IgD-negative memory B cell (primary cell): ENCODE measurements at regions not wholly inside any gene's neighbourhood (a gene's known extent, or its start where the extent isn't known, plus 50 kb on each side); places are given as distances from the start of the nearest gene placed in this dataset.
A peak's percentile ranks its signal among the peaks of the same experiment; 100 is the strongest.

Experiments used
- H3K27ac Mint-ChIP-seq, 3 donors: one replicate each; pipeline ENCODE4 v1.8.0; 2020 to 2022; ENCODE audit warnings: mild to moderate bottlenecking in 3 of 3, mixed read lengths in 3 of 3, moderate library complexity in 1 of 3
- H3K27me3 Mint-ChIP-seq: one replicate; pipeline ENCODE4 v1.8.0; 2021; ENCODE audit warnings: mixed read lengths
- H3K36me3 Mint-ChIP-seq: one replicate; pipeline ENCODE4 v1.8.0; 2020; ENCODE audit warnings: mild to moderate bottlenecking, mixed read lengths
- H3K4me1 Mint-ChIP-seq, 3 donors: one replicate each; pipeline ENCODE4 v1.8.0; 2020 to 2022; ENCODE audit warnings: mixed read lengths in 3 of 3, mild to moderate bottlenecking in 1 of 3
- H3K4me3 Mint-ChIP-seq, 4 donors: one replicate each; pipeline ENCODE4 v1.8.0; 2020 to 2022; ENCODE audit warnings: mild to moderate bottlenecking in 4 of 4, mixed read lengths in 4 of 4, moderate library complexity in 3 of 4
- H3K9me3 Mint-ChIP-seq, 3 donors: one replicate each; pipeline ENCODE4 v1.8.0; 2020 to 2021; ENCODE audit warnings: mixed read lengths in 3 of 3, mild to moderate bottlenecking in 1 of 3

DNA sequence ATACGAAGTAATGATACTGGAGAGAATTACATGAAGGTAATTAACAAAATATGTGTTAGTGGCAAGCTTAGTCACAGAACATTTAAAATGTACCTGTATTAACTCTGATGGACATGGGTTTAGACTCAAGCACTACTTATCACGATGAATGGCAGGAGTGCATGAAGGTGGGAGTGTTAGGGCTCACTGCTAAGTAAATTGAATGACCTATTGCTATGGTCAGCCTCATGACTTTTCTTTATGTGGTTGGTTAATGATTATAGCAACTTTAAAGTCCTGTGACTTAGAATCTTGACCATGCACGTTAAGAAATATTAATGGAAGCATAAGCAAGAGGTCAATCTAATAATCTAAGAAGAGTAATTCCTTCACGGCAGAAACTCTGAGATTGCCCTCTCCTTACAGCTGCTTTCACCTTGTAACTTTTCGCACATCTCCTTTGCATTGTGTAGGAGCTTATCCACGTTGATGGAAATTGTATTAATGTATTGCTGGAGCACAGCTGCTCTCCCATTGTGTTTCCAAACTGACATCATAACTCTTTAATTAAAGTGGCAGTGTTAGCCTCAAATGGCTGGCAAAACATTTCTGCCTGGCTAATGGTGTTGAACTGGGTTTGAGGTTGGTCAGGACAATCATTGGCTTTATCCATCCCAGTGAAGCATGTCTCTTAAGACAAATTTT is 114.5 kb downstream of the RXFP2 start:
- H3K4me1 Mint-ChIP-seq: peaks cover 0 to 2% (median 0%) of the 10 kb centered on the region in 3 donors
- peaks cover 4% of the 10 kb centered on the region for H3K27me3 Mint-ChIP-seq
- no peaks in the 10 kb centered on the region for H3K36me3 Mint-ChIP-seq
- no peaks in the 10 kb centered on the region for H3K9me3 Mint-ChIP-seq
- no peak overlapping the region for H3K27ac Mint-ChIP-seq
- H3K4me3 Mint-ChIP-seq: no peak overlapping the region

- Mint-ChIP-seq H3K27ac (peak overlapping the region in 1 of 3 donors; percentile 69), H3K9me3 (no peaks in the 10 kb centered on the region), H3K27me3 (peaks cover 2% of the 10 kb centered on the region), H3K4me3 (no peak overlapping the region), H3K36me3 (peaks cover 3% of the 10 kb centered on the region), H3K4me1 (peaks cover 4 to 22% (median 6%) of the 10 kb centered on the region in 3 donors)
Observed at GRCh38 chr13:31859571-31859970, 120.2 kb downstream of the RXFP2 start.

DNA sequence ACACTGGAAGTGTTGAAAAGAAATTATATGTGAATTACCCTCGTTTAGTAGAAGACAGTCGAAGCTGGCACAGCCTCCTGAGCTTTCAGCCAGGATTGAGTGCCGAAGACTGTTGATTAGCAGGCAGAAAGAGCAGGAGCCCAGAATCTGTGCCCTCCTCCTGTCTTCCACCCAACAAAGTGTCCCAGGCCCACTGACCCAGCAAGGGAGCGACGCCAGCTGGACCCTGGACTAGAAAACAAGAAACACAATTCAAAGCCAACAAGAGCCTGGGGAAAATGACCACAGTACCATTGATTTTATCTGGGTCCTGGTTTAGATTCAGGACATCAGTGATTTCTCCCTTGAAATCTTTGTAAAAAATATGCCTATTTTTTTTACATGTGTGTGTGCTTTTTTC is 120.7 kb downstream of the RXFP2 start:
- Mint-ChIP-seq H3K4me3 (no peak overlapping the region), H3K9me3 (no peaks in the 10 kb centered on the region), H3K27me3 (peaks cover 2% of the 10 kb centered on the region), H3K27ac (peak overlapping the region in 1 of 3 donors; percentile 69), H3K36me3 (peaks cover 3% of the 10 kb centered on the region), H3K4me1 (peaks cover 4 to 22% (median 6%) of the 10 kb centered on the region in 3 donors)

- Mint-ChIP-seq H3K9me3 (no peaks in the 10 kb centered on the region), H3K27ac (no peak overlapping the region), H3K4me1 (peaks cover 2 to 22% (median 8%) of the 10 kb centered on the region in 3 donors), H3K27me3 (no peaks in the 10 kb centered on the region), H3K4me3 (peak overlapping the region in 1 of 4 donors; percentile 47), H3K36me3 (peaks cover 3% of the 10 kb centered on the region)
Observed at GRCh38 chr13:31862828-31863227, 123.5 kb downstream of the RXFP2 start.

DNA sequence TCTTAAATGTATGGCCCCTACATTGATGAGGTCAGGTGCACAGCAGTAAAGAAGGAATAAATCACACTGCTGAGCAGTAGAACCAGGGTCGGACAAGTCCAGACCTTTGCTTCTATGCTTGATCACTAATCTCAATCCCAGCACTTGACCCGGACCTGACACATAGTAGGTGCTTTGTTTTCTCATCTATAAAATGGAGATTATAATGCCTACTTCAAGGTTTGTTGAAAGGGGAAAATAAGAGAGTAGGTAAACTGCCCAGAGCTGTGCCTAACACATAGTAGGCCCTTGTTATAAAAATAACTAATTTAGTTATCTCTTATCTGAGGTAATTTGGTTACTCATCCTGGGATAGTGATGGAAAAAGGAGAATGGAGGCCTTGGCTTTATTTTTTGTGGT is 125.0 kb downstream of the RXFP2 start:
- Mint-ChIP-seq H3K27me3 (no peaks in the 10 kb centered on the region), H3K4me1 (peaks cover 2 to 18% (median 8%) of the 10 kb centered on the region in 3 donors), H3K4me3 (no peak overlapping the region), H3K36me3 (peaks cover 3% of the 10 kb centered on the region), H3K27ac (no peak overlapping the region), H3K9me3 (no peaks in the 10 kb centered on the region)

DNA sequence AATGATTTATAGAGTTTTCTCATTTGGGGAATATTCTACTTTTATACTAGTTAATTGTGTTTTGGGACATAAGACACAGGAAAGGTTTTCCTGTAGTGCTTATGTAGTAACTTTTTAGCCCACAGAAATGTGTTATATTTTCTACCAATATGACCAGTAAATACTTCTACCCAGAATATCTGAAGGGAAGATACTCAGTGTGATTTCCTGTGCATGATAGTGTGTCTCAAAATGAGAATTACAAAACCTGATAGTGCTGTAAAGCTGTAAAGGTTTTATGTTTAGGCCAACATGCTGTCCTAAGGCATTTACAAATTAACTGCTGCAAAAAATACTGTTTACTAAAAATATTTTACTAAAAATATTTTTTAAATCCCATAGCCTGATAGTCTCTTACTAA is 126.8 kb downstream of the RXFP2 start:
- no peaks in the 10 kb centered on the region for H3K9me3 Mint-ChIP-seq
- no peak overlapping the region for H3K27ac Mint-ChIP-seq
- H3K36me3 Mint-ChIP-seq: peaks cover 3% of the 10 kb centered on the region
- H3K27me3 Mint-ChIP-seq: peaks cover 3% of the 10 kb centered on the region
- H3K4me1 Mint-ChIP-seq: peaks cover 2 to 14% (median 8%) of the 10 kb centered on the region in 3 donors
- H3K4me3 Mint-ChIP-seq: no peak overlapping the region

GRCh38 chr13:31867709-31868108 is 128.4 kb downstream of the RXFP2 start:
- peaks cover 3% of the 10 kb centered on the region for H3K27me3 Mint-ChIP-seq
- no peaks in the 10 kb centered on the region for H3K9me3 Mint-ChIP-seq
- H3K4me1 Mint-ChIP-seq: peaks cover 0 to 8% (median 5%) of the 10 kb centered on the region in 3 donors
- H3K4me3 Mint-ChIP-seq: no peak overlapping the region
- no peak overlapping the region for H3K27ac Mint-ChIP-seq
- peaks cover 2% of the 10 kb centered on the region for H3K36me3 Mint-ChIP-seq

- Mint-ChIP-seq H3K36me3 (no peaks in the 10 kb centered on the region), H3K4me3 (no peak overlapping the region), H3K4me1 (peaks cover 0 to 2% (median 0%) of the 10 kb centered on the region in 3 donors), H3K27me3 (peaks cover 3% of the 10 kb centered on the region), H3K27ac (no peak overlapping the region), H3K9me3 (no peaks in the 10 kb centered on the region)
Observed at GRCh38 chr13:31869582-31869981, 130.3 kb downstream of the RXFP2 start.

DNA sequence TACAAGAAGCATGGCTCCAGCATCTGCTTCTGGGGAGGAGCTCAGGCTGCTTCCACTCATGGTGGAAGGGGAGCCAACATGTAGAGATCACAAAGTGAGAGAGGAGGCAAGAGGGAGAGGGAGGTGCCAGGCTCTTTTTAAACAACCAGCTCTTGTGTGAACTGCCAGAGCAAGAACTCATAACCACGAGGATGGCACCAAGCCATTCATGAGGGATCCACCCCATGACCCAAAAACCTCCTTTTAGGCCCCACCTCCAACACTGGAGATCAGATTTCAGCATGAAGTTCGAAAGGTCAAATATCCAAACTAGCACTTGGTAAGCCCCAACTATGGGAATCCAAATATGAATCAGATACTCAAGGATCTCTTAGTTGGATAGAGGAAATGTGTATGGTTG is 131.2 kb downstream of the RXFP2 start:
- peaks cover 3% of the 10 kb centered on the region for H3K27me3 Mint-ChIP-seq
- no peak overlapping the region for H3K27ac Mint-ChIP-seq
- no peaks in the 10 kb centered on the region for H3K36me3 Mint-ChIP-seq

GRCh38 chr13:31873145-31873544 is 133.8 kb downstream of the RXFP2 start:
- Mint-ChIP-seq H3K4me3 (no peak overlapping the region), H3K36me3 (no peaks in the 10 kb centered on the region), H3K27ac (no peak overlapping the region), H3K9me3 (no peaks in the 10 kb centered on the region), H3K4me1 (no peaks in the 10 kb centered on the region), H3K27me3 (peaks cover 3% of the 10 kb centered on the region)

More for the DNA sequence above, 131.2 kb downstream of the RXFP2 start:
- Mint-ChIP-seq H3K9me3 (no peaks in the 10 kb centered on the region), H3K4me1 (peaks cover 0 to 2% (median 0%) of the 10 kb centered on the region in 3 donors), H3K4me3 (no peak overlapping the region)

DNA sequence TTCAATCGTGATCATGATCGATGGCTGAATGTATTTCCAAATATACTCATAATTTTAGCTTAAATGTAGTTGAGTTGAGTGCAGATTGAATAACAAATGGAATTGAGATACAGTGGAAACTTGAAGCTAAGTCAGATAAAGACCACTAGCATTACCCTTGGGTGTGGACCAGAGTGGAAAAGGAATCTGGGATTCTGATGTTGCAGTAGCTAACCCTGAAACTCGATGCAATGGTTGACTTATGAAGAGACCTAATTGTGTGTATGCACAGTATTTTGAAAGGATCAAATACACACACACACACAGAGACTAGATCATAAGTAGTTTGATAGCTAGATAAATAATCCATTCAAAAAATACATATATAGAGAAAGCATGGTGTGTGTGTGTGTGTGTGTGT is 135.8 kb downstream of the RXFP2 start:
- no peaks in the 10 kb centered on the region for H3K9me3 Mint-ChIP-seq
- H3K4me3 Mint-ChIP-seq: no peak overlapping the region
- H3K27ac Mint-ChIP-seq: no peak overlapping the region
- no peaks in the 10 kb centered on the region for H3K36me3 Mint-ChIP-seq
- peaks cover 0 to 2% (median 0%) of the 10 kb centered on the region in 3 donors for H3K4me1 Mint-ChIP-seq
- H3K27me3 Mint-ChIP-seq: peaks cover 1% of the 10 kb centered on the region

DNA sequence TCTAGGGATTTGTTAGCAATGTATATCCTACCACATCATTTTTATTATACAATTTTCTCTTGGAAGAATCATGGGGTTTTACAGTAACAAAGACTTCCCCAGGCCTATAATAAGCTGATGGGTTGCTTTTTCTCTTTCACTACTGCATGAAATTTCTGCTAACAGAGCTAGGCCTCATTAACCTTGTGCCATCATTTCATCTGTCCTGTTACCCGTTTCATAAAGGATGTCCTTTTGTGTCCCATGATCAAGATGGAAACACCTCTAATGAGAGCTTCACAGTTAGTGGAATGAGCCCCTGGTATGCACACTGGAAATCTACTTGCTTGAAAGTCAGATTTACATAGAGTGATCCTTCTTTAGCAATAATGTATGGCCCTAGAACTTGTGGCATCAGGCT is 138.7 kb downstream of the RXFP2 start:
- Mint-ChIP-seq H3K4me3 (no peak overlapping the region), H3K9me3 (no peaks in the 10 kb centered on the region), H3K27ac (no peak overlapping the region), H3K4me1 (peaks cover 0 to 2% (median 0%) of the 10 kb centered on the region in 3 donors), H3K27me3 (peaks cover 2% of the 10 kb centered on the region), H3K36me3 (no peaks in the 10 kb centered on the region)

- Mint-ChIP-seq H3K36me3 (no peaks in the 10 kb centered on the region), H3K4me3 (no peak overlapping the region), H3K4me1 (peaks cover 0 to 2% (median 0%) of the 10 kb centered on the region in 3 donors), H3K27ac (no peak overlapping the region), H3K27me3 (peaks cover 2% of the 10 kb centered on the region), H3K9me3 (no peaks in the 10 kb centered on the region)
Observed at GRCh38 chr13:31878495-31878894, 139.2 kb downstream of the RXFP2 start.

DNA sequence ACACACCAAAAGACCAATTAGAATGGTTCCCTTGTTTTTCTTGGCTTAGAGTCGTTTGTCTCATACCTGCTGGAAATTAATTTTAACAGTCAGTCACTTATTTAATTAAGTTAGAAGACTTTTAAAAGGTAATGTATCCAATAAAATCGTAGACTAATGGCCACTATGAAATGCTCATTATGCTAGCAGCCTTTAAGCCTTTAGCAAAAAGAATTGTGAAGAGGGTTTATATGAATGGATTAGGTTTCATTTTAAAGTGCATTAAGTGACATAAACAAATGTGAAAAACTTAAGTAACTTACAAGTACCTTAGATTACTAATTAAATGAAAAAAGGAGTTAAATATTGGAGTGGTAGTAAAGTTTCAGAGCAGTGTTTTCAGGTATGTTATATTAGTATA is 139.6 kb downstream of the RXFP2 start:
- no peaks in the 10 kb centered on the region for H3K9me3 Mint-ChIP-seq
- no peak overlapping the region for H3K27ac Mint-ChIP-seq
- H3K27me3 Mint-ChIP-seq: peaks cover 2% of the 10 kb centered on the region
- no peaks in the 10 kb centered on the region for H3K36me3 Mint-ChIP-seq
- H3K4me3 Mint-ChIP-seq: no peak overlapping the region
- H3K4me1 Mint-ChIP-seq: peaks cover 0 to 2% (median 0%) of the 10 kb centered on the region in 3 donors

- Mint-ChIP-seq H3K9me3 (no peaks in the 10 kb centered on the region), H3K27ac (no peak overlapping the region), H3K4me3 (no peak overlapping the region), H3K4me1 (peaks cover 0 to 10% (median 5%) of the 10 kb centered on the region in 3 donors), H3K27me3 (peaks cover 2% of the 10 kb centered on the region), H3K36me3 (no peaks in the 10 kb centered on the region)
Observed at GRCh38 chr13:31880851-31881494, 141.6 kb downstream of the RXFP2 start.

DNA sequence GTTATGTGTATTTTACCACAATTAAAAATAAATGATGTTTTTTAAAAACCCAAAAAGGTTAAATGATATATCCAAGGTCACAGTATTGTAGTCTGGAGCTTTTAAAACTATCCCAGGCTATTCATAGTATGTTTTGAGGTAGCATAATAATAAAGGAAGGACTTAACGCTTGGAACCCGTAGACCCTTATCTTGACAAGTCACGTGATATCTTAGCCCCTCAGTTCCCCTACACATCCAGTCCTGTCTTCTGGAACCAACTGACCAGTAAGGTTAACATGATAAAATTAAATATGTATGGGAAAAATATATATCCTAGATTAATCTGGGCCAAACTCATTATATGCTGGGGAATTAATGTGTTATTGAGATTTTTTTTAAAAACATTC is 142.2 kb downstream of the RXFP2 start:
- Mint-ChIP-seq H3K27ac (no peak overlapping the region), H3K9me3 (no peaks in the 10 kb centered on the region), H3K27me3 (peaks cover 2% of the 10 kb centered on the region), H3K4me1 (peaks cover 0 to 12% (median 6%) of the 10 kb centered on the region in 3 donors), H3K36me3 (no peaks in the 10 kb centered on the region), H3K4me3 (no peak overlapping the region)
